Colonic mucosa (tissue), 4 donors: ENCODE measurements at regions not wholly inside any gene's neighbourhood (a gene's known extent, or its start where the extent isn't known, plus 50 kb on each side); places are given as distances from the start of the nearest gene placed in this dataset.

Source experiments
- DNase-seq: peaks from one replicate; pipeline ENCODE4 v3.0.0-alpha.2; 2020
- H3K27ac ChIP-seq: fragments of 200-600 bp; one replicate; pipeline ENCODE4 v1.8.0; 2021
- H3K27me3 ChIP-seq: fragments of 200-600 bp; one replicate; pipeline ENCODE4 v1.8.0; 2021
- H3K36me3 ChIP-seq: fragments of 200-600 bp; one replicate; pipeline ENCODE4 v1.8.0; 2021
- H3K4me1 ChIP-seq: fragments of 200-600 bp; one replicate; pipeline ENCODE4 v1.8.0; 2021; ENCODE audit warnings: mild to moderate bottlenecking
- H3K4me3 ChIP-seq: fragments of 200-600 bp; one replicate; pipeline ENCODE4 v1.8.0; 2021
- H3K9ac ChIP-seq, 2 donors: one replicate each; pipeline ENCODE4 v1.7.0; 2013; ENCODE audit warnings: control low read depth in 2 of 2, low read depth in 2 of 2, low read length in 2 of 2
- H3K9me3 ChIP-seq: fragments of 200-600 bp; one replicate; pipeline ENCODE4 v1.8.0; 2021
- CTCF ChIP-seq: fragments of 200-600 bp; IDR thresholded peaks from one replicate; pipeline ENCODE4 v1.8.0; 2022; ENCODE audit warnings: antibody characterized with exemption, mild to moderate bottlenecking
- intact Hi-C: fragments of 100-400 bp; cut with DNase I; formaldehyde crosslinking; loops from one replicate; pipeline ENCODE4 v1.14.1; 2022
- donor health status: healthy.
- donor health status: DM: no; HTN: no; CAD: no.
- donor health status: DM: no; HTN: no; CAD: no.

GRCh38 chr6:6806844-6807518 is 218.5 kb downstream of the LY86 start:
- H3K36me3 ChIP-seq, result no peaks in the 10 kb centered on the region
- no peaks in the 10 kb centered on the region for H3K9me3 ChIP-seq
- peak overlapping the region; percentile 6 for H3K27ac ChIP-seq
- H3K27me3 ChIP-seq, result no peaks in the 10 kb centered on the region
- no peak overlapping the region for H3K4me3 ChIP-seq
- TF ChIP-seq CTCF, result no peak
- no peaks in the 10 kb centered on the region for H3K4me1 ChIP-seq
- no peak for DNase-seq
- intact Hi-C loops, result no loop called here
- no peak overlapping the region for H3K9ac ChIP-seq

GRCh38 chr6:6808343-6808742 is 219.8 kb downstream of the LY86 start:
- no peak for TF ChIP-seq CTCF
- no peak overlapping the region for H3K27ac ChIP-seq
- no peaks in the 10 kb centered on the region for H3K27me3 ChIP-seq
- H3K9ac ChIP-seq, result no peak overlapping the region
- H3K36me3 ChIP-seq, result no peaks in the 10 kb centered on the region
- no peaks in the 10 kb centered on the region for H3K4me1 ChIP-seq
- H3K4me3 ChIP-seq, result no peak overlapping the region
- no peak for DNase-seq
- intact Hi-C loops, result no loop called here
- H3K9me3 ChIP-seq, result no peaks in the 10 kb centered on the region

GRCh38 chr6:6808915-6809314 is 220.4 kb downstream of the LY86 start:
- no peak overlapping the region for H3K27ac ChIP-seq

GRCh38 chr6:6810727-6811126 is 222.2 kb downstream of the LY86 start:
- no peaks in the 10 kb centered on the region for H3K9me3 ChIP-seq
- intact Hi-C loops, result no loop called here
- H3K36me3 ChIP-seq, result no peaks in the 10 kb centered on the region
- peak overlapping the region; percentile 78 for H3K27ac ChIP-seq
- TF ChIP-seq CTCF, result no peak
- no peak for DNase-seq
- peak overlapping the region in 1 of 2 donors; percentile 72 for H3K9ac ChIP-seq
- peak overlapping the region; percentile 11 for H3K4me3 ChIP-seq
- no peaks in the 10 kb centered on the region for H3K27me3 ChIP-seq
- no peaks in the 10 kb centered on the region for H3K4me1 ChIP-seq

More at GRCh38 chr6:6808915-6809314, 220.4 kb downstream of the LY86 start:
- DNase-seq, result no peak
- no peak for TF ChIP-seq CTCF
- Histone ChIP-seq H3K36me3 (no peaks in the 10 kb centered on the region), H3K9ac (no peak overlapping the region), H3K27me3 (no peaks in the 10 kb centered on the region), H3K9me3 (no peaks in the 10 kb centered on the region), H3K4me1 (no peaks in the 10 kb centered on the region), H3K4me3 (no peak overlapping the region)
- intact Hi-C loops, result no loop called here

- H3K27ac ChIP-seq, result peak overlapping the region; percentile 78
- no peaks in the 10 kb centered on the region for H3K27me3 ChIP-seq
- intact Hi-C loops, result no loop called here
- peak overlapping the region; percentile 11 for H3K4me3 ChIP-seq
- peak; percentile 81 for DNase-seq
- H3K36me3 ChIP-seq, result no peaks in the 10 kb centered on the region
- no peaks in the 10 kb centered on the region for H3K4me1 ChIP-seq
- H3K9me3 ChIP-seq, result no peaks in the 10 kb centered on the region
- no peak for TF ChIP-seq CTCF
- H3K9ac ChIP-seq, result peak overlapping the region; percentile 28 to 72
These were observed 222.8 kb downstream of the LY86 start for GRCh38 chr6:6811128-6812009.
